Activated CD4-positive, alpha-beta T cell treated with anti-CD3 and anti-CD28 coated beads for 36 hours (primary cell): ENCODE measurements at regions not wholly inside any gene's neighbourhood (a gene's known extent, or its start where the extent isn't known, plus 50 kb on each side); places are given as distances from the start of the nearest gene placed in this dataset.
"Not testable (repeated sequence)": the region's sequence is repeated elsewhere in the genome, so short reads cannot be mapped to it uniquely, and the experiment has no call there.

Experiments
- ATAC-seq: fragments of 200-7000 bp; cut with Tn5 transposase; one replicate; pipeline ENCODE4 v1.10.0; 2021; ENCODE audit warnings: mild to moderate bottlenecking, moderate library complexity
- CTCF ChIA-PET: fragments of 350-600 bp; sonication (Branson Sonifier 250); formaldehyde crosslinking; loops from one replicate; lab custom pipeline; 2021; ENCODE audit warnings: antibody characterized with exemption; lab: Charles Lee
- POLR2A ChIA-PET: fragments of 350-600 bp; sonication (Branson Sonifier 250); formaldehyde crosslinking; loops from one replicate; lab custom pipeline; 2021; ENCODE audit warnings: antibody characterized with exemption, inconsistent platforms; lab: Charles Lee
- DNase-seq: peaks from one replicate; pipeline ENCODE4 v3.0.0-alpha.2; 2020
- H3K27ac Mint-ChIP-seq: one replicate; pipeline ENCODE4 v1.8.0; 2021; ENCODE audit warnings: mixed read lengths
- H3K27me3 Mint-ChIP-seq: one replicate; pipeline ENCODE4 v1.8.0; 2021; ENCODE audit warnings: mixed read lengths
- H3K36me3 Mint-ChIP-seq: one replicate; pipeline ENCODE4 v1.8.0; 2021; ENCODE audit warnings: low read depth, mixed read lengths
- H3K4me1 Mint-ChIP-seq: one replicate; pipeline ENCODE4 v1.8.0; 2021; ENCODE audit warnings: mixed read lengths
- H3K4me3 Mint-ChIP-seq: one replicate; pipeline ENCODE4 v1.8.0; 2021; ENCODE audit warnings: mild to moderate bottlenecking, moderate library complexity, mixed read lengths
- H3K9me3 Mint-ChIP-seq: one replicate; pipeline ENCODE4 v1.8.0; 2021; ENCODE audit warnings: low read depth, mixed read lengths
- intact Hi-C, 2 experiments: fragments of 100-400 bp; cut with DNase I in 1 of 2; cut with micrococcal nuclease in 1 of 2; formaldehyde crosslinking; loops; one replicate each; pipeline versions ENCODE4 v1.14.2 to v1.15.1; 2022 to 2024; cut with DNase I, micrococcal nuclease

DNA sequence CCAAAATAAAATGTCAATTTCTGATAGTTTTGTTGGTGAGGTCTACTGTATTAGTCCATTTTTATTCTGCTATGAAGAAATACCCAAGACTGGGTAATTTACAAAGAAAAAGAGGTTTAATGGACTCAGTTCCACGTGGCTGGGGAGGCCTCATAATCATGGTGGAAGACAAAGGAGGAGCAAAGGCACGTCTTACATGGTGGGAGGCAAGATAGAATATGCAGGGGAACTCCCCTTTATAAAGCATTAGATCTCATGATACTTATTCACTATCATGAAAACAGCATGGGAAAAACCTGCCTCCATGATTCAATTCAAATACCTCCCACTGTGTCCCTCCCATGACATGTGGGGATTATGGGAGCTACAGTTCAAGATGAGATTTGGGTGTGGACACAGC, 204.5 kb upstream of the ZEB2 start:
- H3K27me3 Mint-ChIP-seq, POLR2A ChIA-PET, H3K4me1 Mint-ChIP-seq, DNase-seq, H3K4me3 Mint-ChIP-seq, intact Hi-C loops, ATAC-seq, H3K9me3 Mint-ChIP-seq, H3K27ac Mint-ChIP-seq, H3K36me3 Mint-ChIP-seq, CTCF ChIA-PET: not testable (repeated sequence)

DNA sequence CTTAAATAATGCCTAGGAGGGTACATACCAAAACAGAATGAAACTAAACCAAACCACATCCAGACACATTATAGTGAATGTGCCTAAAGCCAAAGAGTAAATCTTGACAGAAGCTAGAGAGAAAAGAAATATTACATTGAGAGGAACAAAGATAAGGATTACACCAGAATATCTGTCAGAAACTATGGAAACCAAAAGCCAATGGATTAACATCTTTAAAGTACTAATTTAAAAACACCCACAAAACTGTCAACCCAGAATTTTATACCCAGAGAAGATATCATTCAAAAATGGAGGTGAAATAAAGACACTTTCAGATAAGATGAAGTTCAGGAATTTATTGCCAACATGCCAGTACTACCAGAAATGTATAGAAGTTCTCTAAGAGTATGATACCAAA, 198.5 kb upstream of the ZEB2 start:
- H3K4me3 Mint-ChIP-seq = no peak overlapping the region
- H3K27me3 Mint-ChIP-seq = peaks cover 5% of the 10 kb centered on the region

DNA sequence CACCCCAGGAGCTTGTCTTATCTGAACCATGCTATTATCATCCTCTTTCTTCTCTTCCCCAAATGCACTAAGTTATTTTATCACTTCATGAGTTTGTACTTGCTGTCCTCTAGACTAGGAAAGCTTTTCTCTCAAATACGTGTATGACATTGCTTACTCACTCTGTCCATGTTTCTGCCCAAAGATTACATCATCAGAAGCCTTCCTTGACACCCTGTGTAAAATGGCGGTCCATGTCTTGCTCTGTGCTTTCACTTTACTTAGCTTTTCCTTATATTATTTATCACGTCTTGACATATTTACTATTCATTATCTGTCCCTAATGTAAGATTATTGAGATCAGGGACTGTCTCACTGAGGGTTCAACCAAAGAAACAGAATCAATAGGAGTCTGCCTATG, 196.1 kb upstream of the ZEB2 start:
- CTCF ChIA-PET = no interaction called here
- intact Hi-C loops = no loop called here
- no peaks in the 10 kb centered on the region for H3K4me1 Mint-ChIP-seq

More for the DNA sequence above, 198.5 kb upstream of the ZEB2 start:
- CTCF ChIA-PET = no interaction called here
- Mint-ChIP-seq H3K9me3 (peaks cover 12% of the 10 kb centered on the region), H3K4me1 (no peaks in the 10 kb centered on the region), H3K36me3 (no peaks in the 10 kb centered on the region), H3K27ac (no peak overlapping the region)
- intact Hi-C loops = no loop called here
- no peak for ATAC-seq
- DNase-seq = no peak
- POLR2A ChIA-PET = no interaction called here

DNA sequence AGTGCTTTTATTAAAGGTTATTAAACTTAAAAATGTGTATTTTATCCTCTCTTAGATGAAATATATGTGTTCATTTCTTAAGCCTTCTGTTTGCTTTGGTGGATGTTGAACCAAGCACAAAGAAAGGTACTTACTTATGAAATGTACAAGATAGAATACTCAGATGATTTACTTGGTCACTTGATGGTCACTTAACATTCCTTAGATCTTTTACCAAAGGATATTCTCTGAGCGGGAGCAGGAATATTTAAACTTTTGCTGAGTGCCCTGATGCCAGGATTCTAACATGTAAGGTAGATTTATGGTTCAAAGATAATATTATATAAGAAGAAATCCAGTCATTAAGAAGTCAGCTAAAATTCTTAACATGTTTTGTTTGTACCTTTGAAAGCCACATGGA, 193.5 kb upstream of the ZEB2 start:
- Mint-ChIP-seq H3K27ac (no peak overlapping the region), H3K27me3 (peaks cover 5% of the 10 kb centered on the region), H3K4me3 (no peak overlapping the region), H3K9me3 (peaks cover 8% of the 10 kb centered on the region), H3K36me3 (no peaks in the 10 kb centered on the region), H3K4me1 (no peaks in the 10 kb centered on the region)
- ChIA-PET POLR2A (no interaction called here), CTCF (no interaction called here)
- ATAC-seq = no peak
- DNase-seq = no peak
- intact Hi-C loops = no loop called here

More for the DNA sequence above, 196.1 kb upstream of the ZEB2 start:
- H3K27ac Mint-ChIP-seq = no peak overlapping the region
- POLR2A ChIA-PET = no interaction called here
- no peaks in the 10 kb centered on the region for H3K36me3 Mint-ChIP-seq
- no peak overlapping the region for H3K4me3 Mint-ChIP-seq
- ATAC-seq (no peak), DNase-seq (no peak)
- peaks cover 5% of the 10 kb centered on the region for H3K27me3 Mint-ChIP-seq
- H3K9me3 Mint-ChIP-seq = peaks cover 12% of the 10 kb centered on the region

DNA sequence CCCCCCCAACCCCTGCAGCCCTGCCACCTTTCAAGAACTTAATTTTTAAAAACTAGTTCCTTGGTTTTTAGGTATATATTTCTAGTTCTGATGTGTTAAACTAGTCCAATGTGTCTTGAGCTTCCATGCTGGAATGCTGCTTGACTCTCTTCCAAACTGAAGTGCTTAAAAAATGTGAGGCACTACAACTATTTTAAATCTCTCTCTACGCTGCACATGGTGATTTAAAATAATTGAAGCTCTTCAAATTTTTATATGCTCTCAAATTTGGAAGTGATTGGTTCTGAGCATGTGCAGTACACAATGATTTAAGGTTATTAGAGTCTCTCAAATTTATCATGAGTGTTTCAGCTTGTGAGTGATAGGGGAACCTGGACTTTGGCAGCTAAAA, 192.6 kb upstream of the ZEB2 start:
- H3K4me3 Mint-ChIP-seq = no peak overlapping the region
- no peaks in the 10 kb centered on the region for H3K9me3 Mint-ChIP-seq
- no peaks in the 10 kb centered on the region for H3K36me3 Mint-ChIP-seq
- no peak for ATAC-seq
- ChIA-PET CTCF (no interaction called here), POLR2A (no interaction called here)
- H3K27ac Mint-ChIP-seq = no peak overlapping the region
- intact Hi-C loops = no loop called here
- H3K27me3 Mint-ChIP-seq = peaks cover 5% of the 10 kb centered on the region
- DNase-seq = no peak
- H3K4me1 Mint-ChIP-seq = no peaks in the 10 kb centered on the region

DNA sequence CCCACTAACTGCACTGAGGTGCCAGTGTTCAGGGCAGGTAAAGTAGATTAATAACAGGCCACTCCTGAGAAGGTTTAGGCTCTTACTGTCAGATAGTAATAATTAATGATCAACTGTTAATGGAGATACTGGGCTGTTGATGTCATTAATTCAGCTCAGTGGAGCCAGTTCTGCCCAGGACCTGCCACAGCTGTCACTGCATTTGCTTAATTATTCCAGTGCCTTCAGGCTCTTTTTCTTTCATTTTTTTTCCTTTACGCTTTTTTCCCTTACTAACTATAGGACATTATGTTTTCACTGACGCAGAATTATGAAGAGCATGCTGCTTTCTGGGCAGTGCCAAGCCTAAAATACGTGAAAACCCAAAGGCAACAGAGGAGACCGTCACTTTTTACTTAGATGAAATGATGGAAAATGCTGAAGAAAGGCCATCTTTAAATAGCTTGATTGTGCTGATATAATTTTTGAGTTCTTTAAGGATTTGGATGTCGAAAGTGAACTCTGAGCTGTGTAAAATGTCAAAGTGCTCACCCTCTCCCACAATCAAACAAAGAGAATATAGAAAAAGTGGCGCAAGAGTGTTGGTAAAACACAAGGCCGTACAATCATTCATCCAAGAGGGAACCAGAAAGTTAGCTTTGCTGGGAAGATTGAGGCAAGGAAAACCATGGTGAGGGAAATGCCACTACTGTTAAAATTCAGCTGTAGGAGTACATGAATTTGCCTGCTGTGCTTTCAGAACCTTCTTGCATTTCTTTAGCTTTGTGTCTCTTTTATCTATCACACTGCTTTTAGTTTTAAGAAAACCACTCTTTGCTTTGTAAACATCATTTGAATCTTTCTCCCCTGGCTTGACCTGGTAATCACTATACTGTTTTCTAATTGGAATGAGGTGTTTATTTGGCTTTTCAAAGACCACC, 192.0 kb upstream of the ZEB2 start:
- CTCF ChIA-PET = no interaction called here
- DNase-seq = no peak
- H3K36me3 Mint-ChIP-seq = no peaks in the 10 kb centered on the region

DNA sequence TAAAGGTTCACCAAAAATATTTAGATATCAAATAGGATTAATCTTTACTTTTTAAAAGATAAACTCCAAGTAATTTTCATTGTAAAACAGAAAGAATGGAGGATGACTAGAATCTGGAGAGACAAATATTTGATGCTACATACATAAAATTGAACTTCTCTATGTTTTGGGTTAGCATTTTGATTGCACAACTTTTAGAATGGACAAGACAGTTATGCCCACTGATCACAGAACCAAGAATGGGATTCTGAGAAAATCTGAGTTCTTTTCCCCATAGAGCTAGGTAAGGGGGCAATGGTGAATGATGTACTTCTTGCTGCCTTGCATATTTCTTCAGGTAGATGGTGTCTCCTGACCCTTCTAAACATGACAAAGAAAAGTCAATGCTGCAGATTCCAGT, 191.2 kb upstream of the ZEB2 start:
- DNase-seq (no peak), ATAC-seq (no peak)
- intact Hi-C loops = no loop called here
- CTCF ChIA-PET = no interaction called here
- Mint-ChIP-seq H3K36me3 (no peaks in the 10 kb centered on the region), H3K27ac (no peak overlapping the region), H3K27me3 (peaks cover 8% of the 10 kb centered on the region), H3K4me3 (no peak overlapping the region), H3K9me3 (no peaks in the 10 kb centered on the region), H3K4me1 (no peaks in the 10 kb centered on the region)
- POLR2A ChIA-PET = no interaction called here

More for the DNA sequence above, 192.0 kb upstream of the ZEB2 start:
- Mint-ChIP-seq H3K4me3 (no peak overlapping the region), H3K27ac (no peak overlapping the region), H3K9me3 (no peaks in the 10 kb centered on the region), H3K27me3 (peaks cover 8% of the 10 kb centered on the region), H3K4me1 (no peaks in the 10 kb centered on the region)
- no peak for ATAC-seq
- POLR2A ChIA-PET = no interaction called here
- intact Hi-C loops = no loop called here

DNA sequence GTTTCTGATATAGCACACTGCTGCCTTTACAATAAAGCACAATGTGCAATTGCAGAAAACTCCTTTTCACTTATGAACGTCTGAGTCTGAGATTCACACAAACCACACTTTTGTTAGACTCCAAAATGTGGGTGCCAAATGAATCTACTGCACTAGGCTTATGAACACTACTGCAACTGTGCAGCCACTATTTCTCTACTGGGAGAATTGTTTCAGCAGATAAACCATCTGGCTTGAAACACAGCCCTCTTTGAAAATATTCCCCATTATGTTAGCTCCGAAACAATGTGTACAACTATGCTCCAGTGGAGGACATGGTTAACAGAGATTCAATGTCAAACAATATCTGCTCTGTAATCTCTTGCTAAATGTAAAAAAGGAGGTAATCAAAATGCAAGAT, 188.7 kb upstream of the ZEB2 start:
- H3K9me3 Mint-ChIP-seq = no peaks in the 10 kb centered on the region
- intact Hi-C loops = no loop called here
- no peaks in the 10 kb centered on the region for H3K4me1 Mint-ChIP-seq
- CTCF ChIA-PET = no interaction called here
- POLR2A ChIA-PET = no interaction called here
- ATAC-seq = no peak
- H3K27ac Mint-ChIP-seq = no peak overlapping the region
- H3K36me3 Mint-ChIP-seq = no peaks in the 10 kb centered on the region
- H3K4me3 Mint-ChIP-seq = no peak overlapping the region
- DNase-seq = no peak
- H3K27me3 Mint-ChIP-seq = peaks cover 4% of the 10 kb centered on the region

DNA sequence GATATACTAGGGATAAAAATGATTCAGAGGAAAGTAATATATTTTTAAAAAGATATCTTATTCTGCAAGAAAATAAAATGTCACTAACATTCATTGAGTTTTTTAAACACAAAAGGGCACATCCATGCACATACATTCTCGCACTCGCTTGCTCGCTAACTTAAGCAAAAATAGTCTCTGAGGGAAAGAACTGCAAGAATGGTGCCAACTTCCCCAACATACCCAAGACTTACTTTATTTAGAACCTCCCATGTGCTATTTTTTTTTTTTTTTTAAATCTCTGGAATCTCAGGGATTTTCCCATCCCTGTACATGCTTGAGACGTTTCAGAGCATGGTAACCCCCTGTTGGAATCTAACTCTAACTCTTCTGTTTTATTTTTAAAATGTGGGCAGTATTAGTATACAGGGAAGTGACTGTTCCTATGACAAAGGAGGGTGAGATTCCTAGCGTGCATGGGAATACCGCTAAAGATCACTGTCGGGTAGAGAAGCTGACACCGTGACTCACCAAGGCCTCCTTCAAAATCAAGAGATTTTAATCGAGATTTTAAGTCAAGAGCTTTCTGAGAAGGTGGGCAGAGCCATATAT, 187.9 kb upstream of the ZEB2 start:
- DNase-seq = no peak
- Mint-ChIP-seq H3K4me1 (no peaks in the 10 kb centered on the region), H3K27me3 (peaks cover 6% of the 10 kb centered on the region), H3K36me3 (no peaks in the 10 kb centered on the region), H3K27ac (no peak overlapping the region), H3K9me3 (no peaks in the 10 kb centered on the region), H3K4me3 (no peak overlapping the region)
- ChIA-PET POLR2A (no interaction called here), CTCF (interaction anchor here (0.7 kb wide), 1 partner anchor 235 kb away, joined by 4 read pairs; no protein-coding TSS in a partner anchor)
- intact Hi-C loops = no loop called here
- no peak for ATAC-seq

DNA sequence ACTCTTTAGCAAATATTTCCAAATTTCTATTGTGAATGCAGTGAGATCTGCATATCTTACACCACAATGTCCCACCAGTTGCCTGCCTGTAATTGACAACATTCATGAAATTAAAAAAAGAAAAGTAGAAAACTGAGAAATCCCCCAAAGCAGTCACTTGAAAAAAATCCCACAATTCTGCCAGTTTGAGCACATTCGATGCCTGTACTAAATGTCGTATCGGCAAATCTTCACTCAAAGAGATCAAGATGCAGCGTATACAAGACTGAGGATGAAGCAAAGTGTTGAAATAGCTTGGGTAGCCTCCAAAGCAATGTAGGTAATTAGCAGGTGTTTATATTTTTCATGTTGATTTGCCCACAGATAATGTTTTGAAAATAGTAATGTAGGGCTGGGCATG, 186.7 kb upstream of the ZEB2 start:
- H3K27ac Mint-ChIP-seq = no peak overlapping the region
- ATAC-seq = no peak
- H3K4me3 Mint-ChIP-seq = no peak overlapping the region
- H3K9me3 Mint-ChIP-seq = no peaks in the 10 kb centered on the region
- H3K36me3 Mint-ChIP-seq = no peaks in the 10 kb centered on the region
- intact Hi-C loops = no loop called here
- H3K27me3 Mint-ChIP-seq = peaks cover 6% of the 10 kb centered on the region
- no peaks in the 10 kb centered on the region for H3K4me1 Mint-ChIP-seq
- ChIA-PET CTCF (no interaction called here), POLR2A (no interaction called here)
- DNase-seq = no peak

DNA sequence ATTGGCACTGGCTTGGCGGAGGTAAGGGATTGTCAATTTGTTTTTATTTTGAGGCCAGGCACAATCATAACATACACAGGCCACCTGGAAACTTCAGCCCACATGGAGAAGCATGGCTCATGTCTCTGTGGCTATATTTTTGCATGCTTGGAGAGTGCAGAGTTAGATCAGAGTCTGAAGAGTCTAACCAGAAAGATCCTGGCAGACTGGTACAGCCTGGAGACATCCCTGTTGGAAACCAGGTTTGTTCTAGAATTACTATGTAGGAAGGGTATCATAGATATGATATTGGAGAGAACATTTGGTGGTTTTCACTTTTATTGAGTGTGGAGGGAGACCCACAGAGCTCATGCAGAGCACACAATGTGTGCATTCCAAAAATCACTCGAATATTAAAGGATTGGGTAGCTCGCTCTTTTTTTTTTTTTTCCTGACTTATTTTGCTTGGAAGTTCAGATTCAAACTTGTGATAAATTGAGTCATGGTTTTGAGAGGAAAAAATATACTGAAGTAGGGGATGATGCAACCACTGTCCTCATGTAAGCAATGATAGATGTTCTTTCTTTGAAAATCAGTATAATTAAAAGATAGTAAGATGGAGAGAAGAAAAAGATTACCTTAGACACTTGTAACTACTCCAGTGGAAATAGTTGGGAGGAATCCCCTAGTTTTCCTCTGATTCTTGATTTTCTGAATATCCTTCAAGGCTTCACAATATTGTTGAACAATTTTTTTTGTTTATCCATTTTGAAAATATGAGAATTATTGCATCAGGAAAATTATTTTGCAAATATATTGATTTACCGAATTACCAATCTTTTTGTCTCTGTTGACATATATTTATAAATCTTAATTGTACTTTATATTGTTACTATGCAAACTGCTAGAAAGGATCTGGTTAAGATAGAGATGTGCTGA, 185.7 kb upstream of the ZEB2 start:
- Mint-ChIP-seq H3K36me3 (no peaks in the 10 kb centered on the region), H3K9me3 (no peaks in the 10 kb centered on the region), H3K4me1 (no peaks in the 10 kb centered on the region), H3K27ac (no peak overlapping the region), H3K4me3 (no peak overlapping the region), H3K27me3 (peaks cover 6% of the 10 kb centered on the region)
- DNase-seq (no peak), ATAC-seq (no peak)
- intact Hi-C loops = no loop called here
- POLR2A ChIA-PET = no interaction called here
- CTCF ChIA-PET = no interaction called here
